Nephron (organoid): ENCODE measurements at regions not wholly inside any gene's neighbourhood (a gene's known extent, or its start where the extent isn't known, plus 50 kb on each side); places are given as distances from the start of the nearest gene placed in this dataset.
"Not testable (repeated sequence)": the region's sequence is repeated elsewhere in the genome, so short reads cannot be mapped to it uniquely, and the experiment has no call there.

Source experiments
- H3K27ac Mint-ChIP-seq, 3 experiments: 2 replicates each; pipeline ENCODE4 v1.8.0; 2020; ENCODE audit warnings: mixed read lengths in 3 of 3, mild to moderate bottlenecking in 2 of 3, moderate library complexity in 1 of 3
- H3K27me3 Mint-ChIP-seq: 2 replicates; pipeline ENCODE4 v1.8.0; 2021; ENCODE audit warnings: low read depth, mild to moderate bottlenecking, moderate library complexity, mixed read lengths
- H3K36me3 Mint-ChIP-seq: 2 replicates; pipeline ENCODE4 v1.8.0; 2020; ENCODE audit warnings: low read depth, mixed read lengths
- H3K4me1 Mint-ChIP-seq: 2 replicates; pipeline ENCODE4 v1.8.0; 2020; ENCODE audit warnings: mixed read lengths
- H3K4me3 Mint-ChIP-seq, 3 experiments: 2 replicates each; pipeline ENCODE4 v1.8.0; 2020; ENCODE audit warnings: mild to moderate bottlenecking in 3 of 3, mixed read lengths in 3 of 3, moderate library complexity in 2 of 3
- H3K9me3 Mint-ChIP-seq: 2 replicates; pipeline ENCODE4 v1.8.0; 2020; ENCODE audit warnings: mixed read lengths
- CTCF ChIP-seq, 3 experiments: fragments of 200-600 bp; sonication (generic); IDR thresholded peaks; one replicate each; pipeline ENCODE4 v1.5.0; 2021; ENCODE audit warnings: antibody characterized with exemption in 3 of 3; ENCODE audit not compliant: unreplicated experiment in 3 of 3

- Mint-ChIP-seq H3K36me3 (no peaks in the 10 kb centered on the region), H3K4me1 (no peaks in the 10 kb centered on the region), H3K27me3 (peaks cover 7% of the 10 kb centered on the region), H3K9me3 (peaks cover 25% of the 10 kb centered on the region), H3K4me3 (no peak overlapping the region), H3K27ac (no peak overlapping the region)
- TF ChIP-seq CTCF (IDR thresholded peaks at IDR 0.05; ENCODE audit: unreplicated experiment in 3 of 3), result no peak
Measured at GRCh38 chr7:106450716-106451115, 165.9 kb upstream of the NAMPT start.

GRCh38 chr7:106448992-106449859 lies 164.4 kb upstream of the NAMPT start:
- H3K4me1 Mint-ChIP-seq, result no peaks in the 10 kb centered on the region
- H3K4me3 Mint-ChIP-seq, result no peak overlapping the region
- H3K9me3 Mint-ChIP-seq, result peaks cover 21% of the 10 kb centered on the region
- H3K36me3 Mint-ChIP-seq, result no peaks in the 10 kb centered on the region
- H3K27me3 Mint-ChIP-seq, result peaks cover 7% of the 10 kb centered on the region
- no peak for TF ChIP-seq CTCF (IDR thresholded peaks at IDR 0.05; ENCODE audit: unreplicated experiment in 3 of 3)
- H3K27ac Mint-ChIP-seq, result no peak overlapping the region

GRCh38 chr7:106448346-106448991 lies 163.7 kb upstream of the NAMPT start:
- Mint-ChIP-seq H3K27ac (no peak overlapping the region), H3K4me3 (no peak overlapping the region), H3K36me3 (no peaks in the 10 kb centered on the region), H3K9me3 (peaks cover 21% of the 10 kb centered on the region), H3K27me3 (peaks cover 7% of the 10 kb centered on the region), H3K4me1 (no peaks in the 10 kb centered on the region)
- TF ChIP-seq CTCF (IDR thresholded peaks at IDR 0.05; ENCODE audit: unreplicated experiment in 3 of 3), result no peak

GRCh38 chr7:106447318-106447847 lies 162.6 kb upstream of the NAMPT start:
- TF ChIP-seq CTCF (IDR thresholded peaks at IDR 0.05; ENCODE audit: unreplicated experiment in 3 of 3), result no peak
- H3K4me3 Mint-ChIP-seq, result no peak overlapping the region
- no peak overlapping the region for H3K27ac Mint-ChIP-seq
- peaks cover 19% of the 10 kb centered on the region for H3K9me3 Mint-ChIP-seq
- H3K27me3 Mint-ChIP-seq, result peaks cover 7% of the 10 kb centered on the region
- H3K4me1 Mint-ChIP-seq, result no peaks in the 10 kb centered on the region
- H3K36me3 Mint-ChIP-seq, result no peaks in the 10 kb centered on the region

- not testable (repeated sequence) for H3K4me3 Mint-ChIP-seq, H3K4me1 Mint-ChIP-seq, H3K27ac Mint-ChIP-seq, H3K27me3 Mint-ChIP-seq, H3K36me3 Mint-ChIP-seq, H3K9me3 Mint-ChIP-seq
Measured at GRCh38 chr7:106445366-106445765, 160.6 kb upstream of the NAMPT start.

- Mint-ChIP-seq H3K4me3 (no peak overlapping the region), H3K27ac (no peak overlapping the region), H3K36me3 (no peaks in the 10 kb centered on the region), H3K4me1 (no peaks in the 10 kb centered on the region), H3K9me3 (peaks cover 10% of the 10 kb centered on the region), H3K27me3 (peaks cover 12% of the 10 kb centered on the region)
- no peak for TF ChIP-seq CTCF (IDR thresholded peaks at IDR 0.05; ENCODE audit: unreplicated experiment in 3 of 3)
Measured at GRCh38 chr7:106444068-106444655, 159.4 kb upstream of the NAMPT start.
